ENCODE measurements at regions not wholly inside any gene's neighbourhood (a gene's known extent, or its start where the extent isn't known, plus 50 kb on each side); places are given as distances from the start of the nearest gene placed in this dataset.

DNA sequence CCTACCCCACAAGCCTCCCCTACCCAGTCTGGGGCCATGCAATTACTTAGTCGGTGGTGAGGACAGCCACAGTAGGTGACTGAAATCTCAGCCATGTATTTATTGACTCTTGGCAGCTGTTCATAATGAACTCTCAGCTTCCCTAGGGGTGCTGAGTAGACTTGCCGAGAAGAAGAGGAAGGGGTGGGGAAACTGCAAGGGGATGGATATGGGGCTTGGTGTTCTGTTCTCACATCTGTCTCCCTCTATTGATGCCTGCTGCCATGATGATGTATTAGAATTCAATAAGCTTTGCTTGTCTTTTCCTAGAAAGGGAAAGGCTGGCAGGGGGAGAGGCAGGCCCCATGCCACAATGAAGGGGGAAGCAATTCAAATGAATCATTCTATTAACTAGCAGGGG lies 112.9 kb downstream of the GP2 start:
- ATAC-seq = no peak
- TF ChIP-seq ZNF70 (CRISPR knock-in tag; IDR thresholded peaks at IDR 0.05) (no peak), GLIS3 (CRISPR knock-in tag; IDR thresholded peaks at IDR 0.05) (no peak), ESRRG (CRISPR knock-in tag; IDR thresholded peaks at IDR 0.05) (no peak), RARB (CRISPR knock-in tag; IDR thresholded peaks at IDR 0.05) (no peak), PPARA (CRISPR knock-in tag; IDR thresholded peaks at IDR 0.05; ENCODE audit: borderline replicate concordance) (no peak)

GRCh38 chr16:20203272-20203671 lies 124.0 kb downstream of the GP2 start:
- TF ChIP-seq ZC3H10 (CRISPR knock-in tag; IDR thresholded peaks at IDR 0.05) (no peak), TCF4 (CRISPR knock-in tag; IDR thresholded peaks at IDR 0.05; ENCODE audit: borderline replicate concordance) (no peak), SNAI2 (CRISPR knock-in tag; IDR thresholded peaks at IDR 0.05) (no peak), ZFP30 (CRISPR knock-in tag; IDR thresholded peaks at IDR 0.05) (no peak)
- TF ChIP-seq, protein P1, sequence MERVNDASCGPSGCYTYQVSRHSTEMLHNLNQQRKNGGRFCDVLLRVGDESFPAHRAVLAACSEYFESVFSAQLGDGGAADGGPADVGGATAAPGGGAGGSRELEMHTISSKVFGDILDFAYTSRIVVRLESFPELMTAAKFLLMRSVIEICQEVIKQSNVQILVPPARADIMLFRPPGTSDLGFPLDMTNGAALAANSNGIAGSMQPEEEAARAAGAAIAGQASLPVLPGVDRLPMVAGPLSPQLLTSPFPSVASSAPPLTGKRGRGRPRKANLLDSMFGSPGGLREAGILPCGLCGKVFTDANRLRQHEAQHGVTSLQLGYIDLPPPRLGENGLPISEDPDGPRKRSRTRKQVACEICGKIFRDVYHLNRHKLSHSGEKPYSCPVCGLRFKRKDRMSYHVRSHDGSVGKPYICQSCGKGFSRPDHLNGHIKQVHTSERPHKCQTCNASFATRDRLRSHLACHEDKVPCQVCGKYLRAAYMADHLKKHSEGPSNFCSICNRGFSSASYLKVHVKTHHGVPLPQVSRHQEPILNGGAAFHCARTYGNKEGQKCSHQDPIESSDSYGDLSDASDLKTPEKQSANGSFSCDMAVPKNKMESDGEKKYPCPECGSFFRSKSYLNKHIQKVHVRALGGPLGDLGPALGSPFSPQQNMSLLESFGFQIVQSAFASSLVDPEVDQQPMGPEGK (CRISPR knock-in tag; IDR thresholded peaks at IDR 0.05; ENCODE audit: borderline replicate concordance) = no peak
- ATAC-seq = no peak

DNA sequence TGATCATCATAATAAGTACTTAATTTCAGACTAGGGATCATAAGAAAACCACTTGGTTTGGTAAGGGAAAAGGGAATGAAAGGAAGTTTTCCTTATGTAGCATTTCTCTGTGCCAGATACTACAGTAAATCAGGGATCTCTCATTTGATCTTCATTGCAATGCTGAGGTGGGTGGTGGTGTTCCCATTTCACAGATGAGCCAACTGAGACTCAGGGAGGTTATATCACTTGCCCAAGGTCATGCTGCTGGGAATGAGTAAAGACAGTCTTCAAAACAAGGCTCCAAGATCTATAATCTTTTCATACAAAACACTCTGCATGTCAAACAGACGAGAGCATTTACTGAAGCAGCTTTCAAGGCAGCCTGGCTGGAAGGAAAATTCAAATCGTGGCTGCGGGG lies 124.6 kb downstream of the GP2 start:
- ATAC-seq = no peak
- TF ChIP-seq ZNF8 (CRISPR knock-in tag; IDR thresholded peaks at IDR 0.05) (no peak), CSDC2 (CRISPR knock-in tag; IDR thresholded peaks at IDR 0.05) (no peak), ZFP30 (CRISPR knock-in tag; IDR thresholded peaks at IDR 0.05) (no peak), GLIS3 (CRISPR knock-in tag; IDR thresholded peaks at IDR 0.05) (no peak), ZNF70 (CRISPR knock-in tag; IDR thresholded peaks at IDR 0.05) (no peak), RARB (CRISPR knock-in tag; IDR thresholded peaks at IDR 0.05) (no peak), SNAI2 (CRISPR knock-in tag; IDR thresholded peaks at IDR 0.05) (no peak), ZC3H10 (CRISPR knock-in tag; IDR thresholded peaks at IDR 0.05) (no peak), ARNTL (CRISPR knock-in tag; IDR thresholded peaks at IDR 0.05; ENCODE audit: borderline replicate concordance, low read depth) (no peak), ISL1 (CRISPR knock-in tag; IDR thresholded peaks at IDR 0.05) (no peak)

DNA sequence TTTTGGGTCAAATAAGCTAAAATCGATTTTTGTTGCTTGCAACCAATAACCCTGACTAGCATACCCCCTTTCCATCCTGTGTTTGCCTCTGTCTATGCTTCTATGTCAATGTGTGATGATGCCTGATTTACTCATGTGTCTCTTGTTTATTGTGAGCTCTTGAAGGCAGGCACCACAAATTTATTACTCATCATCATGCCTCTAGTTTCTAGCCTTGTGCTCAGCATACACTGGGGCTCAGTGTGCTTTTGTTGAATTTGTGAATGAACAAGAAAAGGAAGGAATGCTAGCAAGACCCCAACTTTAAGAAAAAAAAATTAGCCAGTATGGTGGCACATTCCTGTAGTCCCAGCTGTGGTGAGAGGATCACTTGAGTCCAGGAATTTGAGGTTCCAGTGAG lies 119.1 kb upstream of the GPR139 start:
- no peak for ATAC-seq
- TF ChIP-seq RARB (CRISPR knock-in tag; IDR thresholded peaks at IDR 0.05) (no peak), ZNF70 (CRISPR knock-in tag; IDR thresholded peaks at IDR 0.05) (no peak), BACH2 (CRISPR knock-in tag; IDR thresholded peaks at IDR 0.05; ENCODE audit: borderline replicate concordance) (no peak), ZNF8 (CRISPR knock-in tag; IDR thresholded peaks at IDR 0.05) (no peak), TOX (CRISPR knock-in tag; IDR thresholded peaks at IDR 0.05; ENCODE audit: borderline replicate concordance) (no peak), ZNF565 (CRISPR knock-in tag; conservative IDR thresholded peaks at IDR 0.05; ENCODE audit: low read depth) (no peak), ESRRG (CRISPR knock-in tag; IDR thresholded peaks at IDR 0.05) (no peak), ZFP30 (CRISPR knock-in tag; IDR thresholded peaks at IDR 0.05) (no peak), ARNTL (CRISPR knock-in tag; IDR thresholded peaks at IDR 0.05; ENCODE audit: borderline replicate concordance, low read depth) (no peak), GLIS3 (CRISPR knock-in tag; IDR thresholded peaks at IDR 0.05) (no peak), SNAI2 (CRISPR knock-in tag; IDR thresholded peaks at IDR 0.05) (no peak)
- TF ChIP-seq, protein P2, sequence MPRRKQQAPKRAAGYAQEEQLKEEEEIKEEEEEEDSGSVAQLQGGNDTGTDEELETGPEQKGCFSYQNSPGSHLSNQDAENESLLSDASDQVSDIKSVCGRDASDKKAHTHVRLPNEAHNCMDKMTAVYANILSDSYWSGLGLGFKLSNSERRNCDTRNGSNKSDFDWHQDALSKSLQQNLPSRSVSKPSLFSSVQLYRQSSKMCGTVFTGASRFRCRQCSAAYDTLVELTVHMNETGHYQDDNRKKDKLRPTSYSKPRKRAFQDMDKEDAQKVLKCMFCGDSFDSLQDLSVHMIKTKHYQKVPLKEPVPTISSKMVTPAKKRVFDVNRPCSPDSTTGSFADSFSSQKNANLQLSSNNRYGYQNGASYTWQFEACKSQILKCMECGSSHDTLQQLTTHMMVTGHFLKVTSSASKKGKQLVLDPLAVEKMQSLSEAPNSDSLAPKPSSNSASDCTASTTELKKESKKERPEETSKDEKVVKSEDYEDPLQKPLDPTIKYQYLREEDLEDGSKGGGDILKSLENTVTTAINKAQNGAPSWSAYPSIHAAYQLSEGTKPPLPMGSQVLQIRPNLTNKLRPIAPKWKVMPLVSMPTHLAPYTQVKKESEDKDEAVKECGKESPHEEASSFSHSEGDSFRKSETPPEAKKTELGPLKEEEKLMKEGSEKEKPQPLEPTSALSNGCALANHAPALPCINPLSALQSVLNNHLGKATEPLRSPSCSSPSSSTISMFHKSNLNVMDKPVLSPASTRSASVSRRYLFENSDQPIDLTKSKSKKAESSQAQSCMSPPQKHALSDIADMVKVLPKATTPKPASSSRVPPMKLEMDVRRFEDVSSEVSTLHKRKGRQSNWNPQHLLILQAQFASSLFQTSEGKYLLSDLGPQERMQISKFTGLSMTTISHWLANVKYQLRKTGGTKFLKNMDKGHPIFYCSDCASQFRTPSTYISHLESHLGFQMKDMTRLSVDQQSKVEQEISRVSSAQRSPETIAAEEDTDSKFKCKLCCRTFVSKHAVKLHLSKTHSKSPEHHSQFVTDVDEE (CRISPR knock-in tag; IDR thresholded peaks at IDR 0.05) = no peak
- TF ChIP-seq, protein P3, sequence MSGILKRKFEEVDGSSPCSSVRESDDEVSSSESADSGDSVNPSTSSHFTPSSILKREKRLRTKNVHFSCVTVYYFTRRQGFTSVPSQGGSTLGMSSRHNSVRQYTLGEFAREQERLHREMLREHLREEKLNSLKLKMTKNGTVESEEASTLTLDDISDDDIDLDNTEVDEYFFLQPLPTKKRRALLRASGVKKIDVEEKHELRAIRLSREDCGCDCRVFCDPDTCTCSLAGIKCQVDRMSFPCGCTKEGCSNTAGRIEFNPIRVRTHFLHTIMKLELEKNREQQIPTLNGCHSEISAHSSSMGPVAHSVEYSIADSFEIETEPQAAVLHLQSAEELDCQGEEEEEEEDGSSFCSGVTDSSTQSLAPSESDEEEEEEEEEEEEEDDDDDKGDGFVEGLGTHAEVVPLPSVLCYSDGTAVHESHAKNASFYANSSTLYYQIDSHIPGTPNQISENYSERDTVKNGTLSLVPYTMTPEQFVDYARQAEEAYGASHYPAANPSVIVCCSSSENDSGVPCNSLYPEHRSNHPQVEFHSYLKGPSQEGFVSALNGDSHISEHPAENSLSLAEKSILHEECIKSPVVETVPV (CRISPR knock-in tag; IDR thresholded peaks at IDR 0.05) = no peak

GRCh38 chr16:20191566-20191965 lies 117.9 kb upstream of the GPR139 start:
- no peak for ATAC-seq
- TF ChIP-seq, protein P2 (CRISPR knock-in tag; IDR thresholded peaks at IDR 0.05) = no peak
- TF ChIP-seq TOX (CRISPR knock-in tag; IDR thresholded peaks at IDR 0.05; ENCODE audit: borderline replicate concordance) (no peak), OSR1 (CRISPR knock-in tag; IDR thresholded peaks at IDR 0.05) (no peak), ZNF70 (CRISPR knock-in tag; IDR thresholded peaks at IDR 0.05) (no peak), ARNTL (CRISPR knock-in tag; IDR thresholded peaks at IDR 0.05; ENCODE audit: borderline replicate concordance, low read depth) (no peak), GLIS3 (CRISPR knock-in tag; IDR thresholded peaks at IDR 0.05) (no peak), ZFP30 (CRISPR knock-in tag; IDR thresholded peaks at IDR 0.05) (no peak)
- TF ChIP-seq, protein P3 (CRISPR knock-in tag; IDR thresholded peaks at IDR 0.05) = no peak
